LNCAP (cell line): ENCODE measurements at regions not wholly inside any gene's neighbourhood (a gene's known extent, or its start where the extent isn't known, plus 50 kb on each side); places are given as distances from the start of the nearest gene placed in this dataset.

Source experiments
- TF ChIP-seq, protein P1 (sequence below): fragments of 450-650 bp; IDR thresholded peaks from 2 replicates; pipeline ENCODE4 v1.5.1; 2017; ENCODE audit warnings: mild to moderate bottlenecking

DNA sequence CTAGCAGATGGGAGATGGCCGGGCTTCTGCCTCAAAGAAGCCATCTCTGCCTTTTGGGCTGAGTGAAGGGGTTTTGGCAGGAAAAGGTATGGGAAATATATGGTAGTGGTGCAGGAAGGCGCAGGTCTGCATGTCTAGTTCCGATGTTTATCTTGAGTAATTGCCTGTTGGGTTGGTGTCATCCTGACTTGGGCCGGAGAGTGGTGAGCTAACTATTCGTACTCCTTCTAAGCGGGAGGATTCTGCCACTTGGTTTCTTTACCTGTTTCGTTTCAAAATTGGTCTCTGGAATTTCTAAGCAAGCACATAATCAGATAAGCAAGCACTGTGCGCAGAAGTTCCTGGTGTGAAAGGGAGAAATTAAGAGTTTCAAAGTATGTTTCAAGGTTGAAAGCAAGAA is 229.6 kb downstream of the SAMD5 start:
- TF ChIP-seq, protein P1, sequence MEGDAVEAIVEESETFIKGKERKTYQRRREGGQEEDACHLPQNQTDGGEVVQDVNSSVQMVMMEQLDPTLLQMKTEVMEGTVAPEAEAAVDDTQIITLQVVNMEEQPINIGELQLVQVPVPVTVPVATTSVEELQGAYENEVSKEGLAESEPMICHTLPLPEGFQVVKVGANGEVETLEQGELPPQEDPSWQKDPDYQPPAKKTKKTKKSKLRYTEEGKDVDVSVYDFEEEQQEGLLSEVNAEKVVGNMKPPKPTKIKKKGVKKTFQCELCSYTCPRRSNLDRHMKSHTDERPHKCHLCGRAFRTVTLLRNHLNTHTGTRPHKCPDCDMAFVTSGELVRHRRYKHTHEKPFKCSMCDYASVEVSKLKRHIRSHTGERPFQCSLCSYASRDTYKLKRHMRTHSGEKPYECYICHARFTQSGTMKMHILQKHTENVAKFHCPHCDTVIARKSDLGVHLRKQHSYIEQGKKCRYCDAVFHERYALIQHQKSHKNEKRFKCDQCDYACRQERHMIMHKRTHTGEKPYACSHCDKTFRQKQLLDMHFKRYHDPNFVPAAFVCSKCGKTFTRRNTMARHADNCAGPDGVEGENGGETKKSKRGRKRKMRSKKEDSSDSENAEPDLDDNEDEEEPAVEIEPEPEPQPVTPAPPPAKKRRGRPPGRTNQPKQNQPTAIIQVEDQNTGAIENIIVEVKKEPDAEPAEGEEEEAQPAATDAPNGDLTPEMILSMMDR = no peak

DNA sequence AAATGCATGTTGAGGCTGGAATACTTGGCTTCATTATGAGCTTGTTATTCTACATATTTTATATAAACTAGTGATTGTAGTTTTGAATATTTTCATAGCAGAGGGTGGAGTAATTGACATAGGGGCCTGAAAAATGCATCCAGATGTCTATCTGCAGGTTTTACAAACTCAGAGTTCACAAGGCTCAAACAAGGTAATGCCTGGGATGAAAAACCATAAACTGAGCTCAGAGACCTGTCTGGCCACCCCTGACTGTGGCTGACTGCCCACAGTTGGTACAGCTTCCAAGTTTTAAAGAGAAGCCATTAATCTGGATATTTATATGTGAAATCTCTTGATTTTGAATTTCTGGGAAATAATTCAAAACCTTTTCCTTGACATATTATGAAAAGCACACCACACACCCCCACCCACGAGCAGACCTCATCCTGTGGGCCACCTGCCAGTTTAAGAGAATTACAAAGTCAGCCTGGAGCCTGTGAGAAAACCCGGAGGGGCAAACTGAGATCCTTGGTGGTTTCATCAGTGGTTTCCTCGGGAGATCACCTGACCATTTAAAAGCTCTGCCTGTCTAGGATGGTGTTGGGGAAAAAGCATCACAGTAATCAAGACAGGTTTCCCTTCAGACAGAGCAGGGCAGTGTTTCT is 230.1 kb downstream of the SAMD5 start:
- TF ChIP-seq, protein P1 = no peak

DNA sequence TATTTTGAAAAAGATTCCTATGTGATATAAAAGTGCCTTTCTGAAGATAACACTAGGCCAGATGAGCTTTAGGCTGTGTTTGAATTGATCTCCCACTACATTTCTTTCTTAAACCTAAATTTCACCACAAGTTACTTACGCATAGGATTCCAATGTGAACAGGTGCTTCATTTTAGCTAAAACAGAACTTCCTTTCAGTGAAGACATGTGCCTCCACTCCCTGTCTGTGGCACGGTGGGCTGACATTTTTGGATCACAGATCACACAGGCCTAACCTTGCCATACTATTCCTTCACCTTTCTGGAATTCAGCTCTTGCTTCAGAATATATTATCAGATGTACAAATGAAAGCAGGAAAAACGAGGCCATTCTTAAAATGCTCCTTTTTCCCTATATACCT is 231.8 kb downstream of the SAMD5 start:
- TF ChIP-seq, protein P1 = no peak

DNA sequence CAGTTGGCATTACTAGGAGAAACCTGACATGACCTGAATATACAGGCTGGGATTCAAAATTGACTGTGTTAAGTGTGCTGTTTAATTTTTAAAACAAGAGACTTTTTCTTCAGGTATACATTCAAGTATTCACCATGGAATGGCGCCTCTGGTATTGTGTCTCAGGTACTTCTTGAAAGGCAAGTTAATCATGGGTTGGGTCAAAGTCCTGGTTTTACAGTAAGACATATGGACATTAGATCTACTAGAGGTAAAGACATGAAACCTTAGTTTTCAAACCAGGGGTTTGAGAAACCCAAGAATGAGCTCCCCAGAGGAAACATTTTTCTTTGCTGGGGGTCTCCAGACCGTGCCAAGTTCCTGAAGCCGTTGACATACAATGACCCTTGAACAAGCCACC is 232.4 kb downstream of the SAMD5 start:
- TF ChIP-seq, protein P1 = no peak

DNA sequence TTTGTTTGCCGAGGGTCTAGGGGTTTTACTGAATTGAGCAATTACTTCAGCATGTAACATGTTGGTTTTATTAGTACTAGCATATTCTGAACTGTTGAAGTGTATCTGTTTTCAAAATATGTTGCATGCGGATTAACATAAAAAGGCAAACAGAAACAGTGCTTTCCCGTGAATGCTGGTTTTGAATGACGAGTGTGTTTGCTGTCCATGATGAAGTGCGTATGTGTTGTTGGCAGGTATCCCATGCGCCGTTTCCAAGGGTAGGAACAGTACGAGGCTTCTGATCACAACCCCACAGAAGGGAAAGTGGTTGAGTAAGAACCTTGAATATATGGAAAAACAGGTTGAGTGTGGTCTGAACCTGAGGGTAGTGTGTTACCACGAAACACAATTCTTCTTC is 232.9 kb downstream of the SAMD5 start:
- TF ChIP-seq, protein P1 = no peak

DNA sequence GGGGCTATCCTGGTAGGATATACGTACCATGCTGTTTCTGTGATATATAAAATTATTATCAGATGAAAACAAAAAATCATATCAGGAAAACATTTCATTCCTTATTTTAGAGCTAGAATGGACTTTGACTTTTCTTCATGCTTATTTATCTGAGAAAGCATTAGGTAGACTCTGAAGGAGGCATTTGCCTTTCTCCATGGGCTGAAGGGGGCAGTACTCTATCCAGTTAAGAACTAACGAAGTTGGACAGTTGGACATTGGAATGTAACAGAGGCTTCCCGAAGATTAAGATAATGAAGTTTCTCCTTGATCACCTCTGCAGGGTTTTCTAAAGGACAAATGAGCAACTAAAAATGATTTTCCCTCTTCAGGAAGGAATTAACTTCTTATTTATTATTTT is 233.9 kb downstream of the SAMD5 start:
- TF ChIP-seq, protein P1 = no peak

DNA sequence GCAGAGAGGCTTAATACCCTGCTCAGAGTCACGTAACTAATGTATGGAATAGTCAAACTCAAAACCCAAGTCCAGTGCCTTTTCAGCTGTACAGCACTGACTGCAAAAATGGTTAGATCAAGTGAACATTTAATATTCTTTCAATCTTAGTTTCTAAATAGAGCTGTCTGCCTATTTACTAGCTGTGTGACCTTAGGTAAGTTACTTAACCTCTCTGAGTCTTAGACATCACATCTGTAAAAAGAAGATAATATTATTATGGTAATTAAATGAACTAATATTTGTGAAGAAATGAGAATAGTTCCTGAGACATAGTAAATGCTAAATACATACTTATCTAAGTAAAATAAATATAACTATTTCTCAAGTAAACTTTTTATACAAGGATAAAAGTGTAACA is 235.5 kb downstream of the SAMD5 start:
- TF ChIP-seq, protein P1 = no peak

DNA sequence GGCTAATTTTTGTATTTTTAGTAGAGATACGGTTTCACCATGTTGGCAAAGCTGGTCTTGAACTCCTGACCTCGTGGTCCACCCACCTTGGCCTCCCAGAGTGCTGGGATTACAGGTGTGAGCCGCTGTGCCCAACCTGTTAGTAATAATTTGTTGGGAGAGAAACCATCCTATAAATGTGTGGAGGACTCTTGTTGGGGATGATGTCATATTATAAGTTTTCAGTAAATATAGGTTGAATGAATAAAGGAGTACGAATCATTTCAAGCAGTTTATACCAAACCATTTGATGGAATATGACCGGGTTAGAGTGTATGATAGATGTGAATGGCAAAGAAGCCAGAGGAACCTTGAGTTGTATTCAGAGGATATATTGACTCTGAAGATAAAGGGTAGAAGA is 240.8 kb downstream of the SAMD5 start:
- TF ChIP-seq, protein P1 = no peak
